Gastroesophageal sphincter (tissue), 4 donors: ENCODE measurements at regions not wholly inside any gene's neighbourhood (a gene's known extent, or its start where the extent isn't known, plus 50 kb on each side); places are given as distances from the start of the nearest gene placed in this dataset.

Experiments
- ATAC-seq: fragments of 150-250 bp; one replicate; pipeline ENCODE4 v1.9.1; 2016; ENCODE audit warnings: mild to moderate bottlenecking, moderate library complexity
- H3K27ac ChIP-seq, 4 donors: fragments of 200-600 bp; sonication (generic) in 3 of 4; 1 replicate in 3 of 4; 2 replicates in 1 of 4; pipeline ENCODE4 v1.5.1; 2016 to 2019
- H3K27me3 ChIP-seq: fragments of 200-600 bp; sonication (generic); one replicate; pipeline ENCODE4 v1.5.1; 2019
- H3K36me3 ChIP-seq, 2 donors: fragments of 200-600 bp; sonication (generic); one replicate each; pipeline ENCODE4 v1.5.1; 2019; ENCODE audit warnings: control low read depth in 1 of 2
- H3K4me1 ChIP-seq, 3 donors: fragments of 200-600 bp; sonication (generic); 1 replicate in 2 of 3; 2 replicates in 1 of 3; pipeline ENCODE4 v1.5.1; 2016 to 2019; ENCODE audit warnings: control low read depth in 2 of 3
- H3K4me3 ChIP-seq, 2 donors: fragments of 200-600 bp; sonication (generic); one replicate each; pipeline ENCODE4 v1.5.1; 2019; ENCODE audit warnings: mild to moderate bottlenecking in 1 of 2, moderate library complexity in 1 of 2
- H3K9me3 ChIP-seq, 3 donors: fragments of 200-600 bp; sonication (generic); one replicate each; pipeline ENCODE4 v1.5.1; 2017 to 2019; ENCODE audit warnings: control low read depth in 2 of 3
- CTCF ChIP-seq, 4 experiments: fragments of 200-600 bp in 2 of 4; fragments of 450-650 bp in 2 of 4; sonication (generic) in 1 of 4; IDR thresholded peaks; one replicate each; pipeline ENCODE4 v1.5.1; 2017 to 2019; ENCODE audit warnings: antibody characterized with exemption in 4 of 4, mild to moderate bottlenecking in 2 of 4, moderate library complexity in 2 of 4
- EP300 ChIP-seq: sonication (generic); formaldehyde crosslinking; IDR thresholded peaks from one replicate; pipeline ENCODE4 v1.6.1; 2017; ENCODE audit warnings: antibody characterized with exemption, mild to moderate bottlenecking
- POLR2A ChIP-seq, 2 donors: fragments of 450-650 bp; IDR thresholded peaks; one replicate each; pipeline ENCODE4 v1.6.1; 2017; ENCODE audit warnings: antibody characterized with exemption in 2 of 2, mild to moderate bottlenecking in 2 of 2, moderate library complexity in 1 of 2
- POLR2AphosphoS5 ChIP-seq: sonication (generic); formaldehyde crosslinking; IDR thresholded peaks from one replicate; pipeline ENCODE4 v1.6.1; 2017; ENCODE audit warnings: antibody characterized with exemption
- WGBS, 2 donors: methylation state at CpG; one replicate each; pipeline ENCODE4 v1.1.5; 2018; ENCODE audit warnings: low coverage in 1 of 2; 5-methylcytosine and 5-hydroxymethylcytosine counted together

DNA sequence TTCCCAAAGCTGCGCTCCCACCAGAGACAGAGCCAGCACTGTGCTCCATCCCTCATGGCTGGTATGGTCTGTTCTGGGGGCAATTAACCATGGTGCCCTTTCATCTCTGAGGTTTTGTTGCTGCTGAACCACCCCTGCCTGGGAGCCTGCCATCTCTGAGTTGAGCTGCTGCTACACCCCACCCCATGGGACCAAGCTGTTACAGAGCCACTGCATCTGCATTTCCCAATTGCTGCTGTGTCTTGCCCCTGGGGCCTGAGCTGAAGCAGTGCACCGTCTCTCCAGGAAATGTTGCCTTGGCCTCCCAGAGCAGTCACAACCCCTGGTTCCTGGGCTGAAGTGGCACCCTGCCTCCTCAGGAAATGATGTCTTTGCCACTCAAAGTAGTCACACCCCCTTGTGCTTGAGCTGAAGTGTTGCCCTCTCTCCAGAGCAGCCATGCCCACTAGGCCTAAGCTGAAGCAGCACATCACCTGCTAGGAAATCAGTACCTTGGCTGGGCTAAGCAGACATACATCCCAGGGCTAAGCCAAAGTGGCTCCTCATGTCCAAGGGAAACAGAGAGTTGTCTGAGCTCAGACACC lies 140.3 kb downstream of the RERGL start:
- H3K4me1 ChIP-seq = no peaks in the 10 kb centered on the region
- H3K27me3 ChIP-seq = no peaks in the 10 kb centered on the region
- H3K36me3 ChIP-seq = no peaks in the 10 kb centered on the region
- 83 to 100% methylated on average over 1 of the region's 2 CpGs for WGBS, 2 donors
- H3K9me3 ChIP-seq = no peaks in the 10 kb centered on the region
- H3K27ac ChIP-seq = no peak overlapping the region
- no peak for ATAC-seq
- no peak for TF ChIP-seq POLR2AphosphoS5
- no peak for TF ChIP-seq POLR2A (IDR thresholded peaks at IDR 0.05)
- no peak for TF ChIP-seq EP300
- no peak for TF ChIP-seq CTCF (IDR thresholded peaks at IDR 0.05)
- no peak overlapping the region for H3K4me3 ChIP-seq

DNA sequence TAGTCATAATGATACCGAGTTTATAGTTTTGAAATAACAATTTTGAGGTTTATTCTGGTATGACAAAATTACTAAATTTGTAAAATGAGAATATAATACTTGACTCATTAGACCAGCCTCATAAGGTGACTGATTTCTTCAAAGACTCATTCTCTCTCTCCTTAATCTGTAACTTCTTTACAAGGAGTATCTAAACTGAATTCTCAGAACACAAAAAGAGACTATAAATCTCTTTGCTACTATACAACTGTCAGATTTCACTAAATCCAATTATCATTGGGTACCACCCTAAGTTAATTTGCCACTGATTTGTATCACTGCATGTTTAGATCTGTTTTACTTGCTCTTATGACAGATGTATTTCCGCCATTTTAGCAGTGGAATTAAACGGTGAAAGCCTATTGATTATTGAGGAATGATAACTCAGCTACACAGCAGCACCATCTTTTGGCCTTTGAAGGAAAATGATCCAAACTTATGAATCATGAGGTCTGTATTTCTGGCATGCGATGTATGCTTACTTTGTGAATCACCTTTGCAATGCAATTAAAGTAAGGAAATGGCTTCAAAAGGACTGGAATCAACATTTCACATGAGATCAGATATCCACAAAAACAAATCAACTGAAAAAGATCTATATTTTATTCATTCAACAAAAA lies 161.2 kb downstream of the RERGL start:
- Histone ChIP-seq H3K36me3 (no peaks in the 10 kb centered on the region), H3K27ac (no peak overlapping the region), H3K4me3 (no peak overlapping the region), H3K4me1 (no peaks in the 10 kb centered on the region), H3K9me3 (no peaks in the 10 kb centered on the region), H3K27me3 (no peaks in the 10 kb centered on the region)
- ATAC-seq = no peak
- TF ChIP-seq EP300 (no peak), POLR2A (IDR thresholded peaks at IDR 0.05) (no peak), POLR2AphosphoS5 (no peak), CTCF (IDR thresholded peaks at IDR 0.05) (no peak)
- 61 to 77% methylated on average over 4 of the region's 4 CpGs for WGBS, 2 donors

DNA sequence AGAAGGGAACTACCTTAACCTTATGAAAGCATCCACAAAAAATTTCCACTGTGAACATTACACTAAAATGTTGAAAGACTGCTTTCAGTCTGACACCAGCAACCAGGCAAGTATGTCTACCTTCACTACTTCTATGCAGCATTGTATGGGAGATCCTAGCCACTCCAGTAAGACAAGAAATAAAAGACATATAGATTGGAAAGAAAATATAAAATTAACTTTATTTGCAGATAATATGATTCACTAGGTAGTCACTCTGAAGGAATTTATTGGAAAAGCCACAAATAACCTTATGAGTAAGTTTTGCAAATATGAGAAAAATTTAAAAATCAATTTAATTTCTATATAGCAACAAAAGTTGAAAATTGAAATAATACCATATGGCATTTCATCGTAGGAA lies 172.0 kb downstream of the RERGL start:
- 67 to 100% methylated on average over 1 of the region's 1 CpG for WGBS, 2 donors
- Histone ChIP-seq H3K4me3 (no peak overlapping the region), H3K9me3 (peaks cover 0 to 18% (median 0%) of the 10 kb centered on the region in 3 donors), H3K4me1 (no peaks in the 10 kb centered on the region), H3K36me3 (no peaks in the 10 kb centered on the region), H3K27ac (no peak overlapping the region), H3K27me3 (no peaks in the 10 kb centered on the region)
- no peak for TF ChIP-seq POLR2AphosphoS5
- no peak for ATAC-seq

DNA sequence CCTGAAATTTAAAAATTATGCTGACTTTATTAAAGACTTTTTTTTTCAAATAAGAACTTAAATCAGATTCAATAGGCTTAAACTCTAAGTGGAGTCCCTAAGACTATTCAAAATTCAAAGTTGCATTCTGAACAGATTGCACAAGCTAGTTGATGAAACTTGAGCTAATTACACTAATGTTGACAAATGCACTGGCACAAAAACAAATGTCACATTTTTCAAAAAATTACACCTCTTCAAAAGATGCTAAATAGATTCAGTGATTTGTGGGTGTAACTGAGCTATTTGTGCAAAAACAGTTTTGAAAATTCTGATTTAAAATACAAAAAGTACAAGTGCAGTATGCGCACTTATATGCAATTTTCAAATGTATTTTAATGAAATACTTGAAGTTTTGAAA lies 205.4 kb downstream of the RERGL start:
- TF ChIP-seq POLR2A (IDR thresholded peaks at IDR 0.05) (no peak), POLR2AphosphoS5 (no peak), EP300 (no peak), CTCF (IDR thresholded peaks at IDR 0.05) (no peak)
- no peak overlapping the region for H3K4me3 ChIP-seq
- H3K36me3 ChIP-seq = no peaks in the 10 kb centered on the region
- 85 to 100% methylated on average over 1 of the region's 1 CpG for WGBS, 2 donors
- no peaks in the 10 kb centered on the region for H3K4me1 ChIP-seq
- no peaks in the 10 kb centered on the region for H3K27me3 ChIP-seq
- H3K9me3 ChIP-seq = no peaks in the 10 kb centered on the region
- no peak overlapping the region for H3K27ac ChIP-seq
- no peak for ATAC-seq

GRCh38 chr12:17878714-17879113 lies 211.3 kb downstream of the RERGL start:
- TF ChIP-seq EP300 (no peak), POLR2AphosphoS5 (no peak)
- Histone ChIP-seq H3K4me1 (no peaks in the 10 kb centered on the region), H3K4me3 (no peak overlapping the region), H3K27ac (no peak overlapping the region), H3K36me3 (no peaks in the 10 kb centered on the region), H3K27me3 (no peaks in the 10 kb centered on the region), H3K9me3 (peaks cover 0 to 6% (median 0%) of the 10 kb centered on the region in 3 donors)
- no peak for ATAC-seq
- 50% methylated on average over 1 of the region's 1 CpG; no CpG with 5 or more reads in 1 of the 2 donors for WGBS, 2 donors

DNA sequence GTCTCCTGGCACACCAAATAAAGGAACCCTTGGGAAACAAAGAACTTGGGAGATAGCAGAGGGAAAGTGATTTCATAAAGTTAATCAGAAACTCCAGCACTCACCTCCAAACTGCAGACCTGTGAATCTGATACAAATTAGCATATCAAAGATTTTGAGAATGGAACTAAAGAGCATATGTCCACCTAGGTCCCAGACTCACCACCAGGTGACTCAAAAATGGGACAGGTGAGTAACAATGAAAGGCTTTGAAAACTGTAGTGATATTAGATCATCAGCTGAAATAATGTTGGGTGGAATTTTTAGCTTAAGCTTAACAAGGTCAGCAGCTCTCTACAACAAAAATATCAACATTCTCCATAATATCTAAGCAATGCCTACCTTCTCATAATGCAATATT lies 214.8 kb downstream of the RERGL start:
- Histone ChIP-seq H3K27ac (no peak overlapping the region), H3K4me1 (no peaks in the 10 kb centered on the region), H3K27me3 (no peaks in the 10 kb centered on the region), H3K4me3 (no peak overlapping the region), H3K9me3 (peaks cover 0 to 12% (median 0%) of the 10 kb centered on the region in 3 donors), H3K36me3 (no peaks in the 10 kb centered on the region)
- TF ChIP-seq EP300 = no peak
- no peak for TF ChIP-seq POLR2A (IDR thresholded peaks at IDR 0.05)
- no peak for TF ChIP-seq CTCF (IDR thresholded peaks at IDR 0.05)
- no peak for TF ChIP-seq POLR2AphosphoS5
- ATAC-seq = no peak
